ENCODE measurements at regions not wholly inside any gene's neighbourhood (a gene's known extent, or its start where the extent isn't known, plus 50 kb on each side); places are given as distances from the start of the nearest gene placed in this dataset.

GRCh38 chr2:59726228-59727120 lies 827.0 kb downstream of the BCL11A start:
- Mint-ChIP-seq H3K9me3 (no peaks in the 10 kb centered on the region), H3K27me3 (no peaks in the 10 kb centered on the region), H3K36me3 (no peaks in the 10 kb centered on the region), H3K27ac (no peak overlapping the region), H3K4me3 (no peak overlapping the region), H3K4me1 (peaks cover 0 to 2% (median 0%) of the 10 kb centered on the region in 7 donors)
- H3K4me3 ChIP-seq (ENCODE audit: low read length), result no peak overlapping the region
- H3K4me1 ChIP-seq (ENCODE audit: control insufficient read depth in 2 of 2, insufficient read depth in 2 of 2, low read length in 2 of 2), result no peaks in the 10 kb centered on the region
- H3K27me3 ChIP-seq (ENCODE audit: control insufficient read depth in 2 of 2, insufficient read depth in 2 of 2, low read length in 2 of 2), result no peaks in the 10 kb centered on the region
- ChIA-PET POLR2A (no interaction called here), CTCF (interaction anchor here (0.6 to 0.7 kb wide), 2 partner anchors 27 to 165 kb away, joined by 3 read pairs; no protein-coding TSS in a partner anchor)
- no peaks in the 10 kb centered on the region for H3K9me3 ChIP-seq (ENCODE audit: control insufficient read depth in 2 of 3, low read length in 3 of 3)
- ATAC-seq (no peak), DNase-seq (no peak)
- H3K27ac ChIP-seq (ENCODE audit: low read depth, low read length), result no peak overlapping the region
- intact Hi-C loops (cut with micrococcal nuclease), result no loop called here
- H3K36me3 ChIP-seq (ENCODE audit: control insufficient read depth in 2 of 3, insufficient read depth in 3 of 3, low read length in 3 of 3), result no peaks in the 10 kb centered on the region

GRCh38 chr2:59724746-59725145 lies 828.7 kb downstream of the BCL11A start:
- no peaks in the 10 kb centered on the region for H3K27me3 Mint-ChIP-seq
- intact Hi-C loops (cut with micrococcal nuclease), result no loop called here
- Histone ChIP-seq H3K36me3 (ENCODE audit: control insufficient read depth in 2 of 3, insufficient read depth in 3 of 3, low read length in 3 of 3) (no peaks in the 10 kb centered on the region), H3K27ac (ENCODE audit: low read depth, low read length) (no peak overlapping the region), H3K9me3 (ENCODE audit: control insufficient read depth in 2 of 3, low read length in 3 of 3) (no peaks in the 10 kb centered on the region), H3K4me3 (ENCODE audit: low read length) (no peak overlapping the region), H3K27me3 (ENCODE audit: control insufficient read depth in 2 of 2, insufficient read depth in 2 of 2, low read length in 2 of 2) (no peaks in the 10 kb centered on the region), H3K4me1 (ENCODE audit: control insufficient read depth in 2 of 2, insufficient read depth in 2 of 2, low read length in 2 of 2) (no peaks in the 10 kb centered on the region)
- H3K9me3 Mint-ChIP-seq, result peaks cover 0 to 2% (median 0%) of the 10 kb centered on the region in 11 donors
- ATAC-seq (no peak), DNase-seq (no peak)
- no peaks in the 10 kb centered on the region for H3K36me3 Mint-ChIP-seq
- H3K4me3 Mint-ChIP-seq, result no peak overlapping the region
- no peak overlapping the region for H3K27ac Mint-ChIP-seq
- CTCF ChIA-PET, result no interaction called here
- peaks cover 0 to 3% (median 0%) of the 10 kb centered on the region in 7 donors for H3K4me1 Mint-ChIP-seq
- POLR2A ChIA-PET, result no interaction called here

- ATAC-seq, result no peak
- H3K4me3 Mint-ChIP-seq, result no peak overlapping the region
- H3K36me3 ChIP-seq (ENCODE audit: control insufficient read depth in 2 of 3, insufficient read depth in 3 of 3, low read length in 3 of 3), result no peaks in the 10 kb centered on the region
- intact Hi-C loops (cut with micrococcal nuclease), result no loop called here
- peaks cover 0 to 3% (median 0%) of the 10 kb centered on the region in 7 donors for H3K4me1 Mint-ChIP-seq
- ChIA-PET CTCF (no interaction called here), POLR2A (no interaction called here)
- H3K27ac Mint-ChIP-seq, result no peak overlapping the region
- no peaks in the 10 kb centered on the region for H3K27me3 ChIP-seq (ENCODE audit: control insufficient read depth in 2 of 2, insufficient read depth in 2 of 2, low read length in 2 of 2)
- H3K36me3 Mint-ChIP-seq, result no peaks in the 10 kb centered on the region
- peaks cover 0 to 13% (median 0%) of the 10 kb centered on the region in 5 donors for H3K27me3 Mint-ChIP-seq
- H3K4me1 ChIP-seq (ENCODE audit: control insufficient read depth in 2 of 2, insufficient read depth in 2 of 2, low read length in 2 of 2), result no peaks in the 10 kb centered on the region
- peaks cover 0 to 2% (median 0%) of the 10 kb centered on the region in 11 donors for H3K9me3 Mint-ChIP-seq
- DNase-seq, result no peak
- no peak overlapping the region for H3K27ac ChIP-seq (ENCODE audit: low read depth, low read length)
- H3K9me3 ChIP-seq (ENCODE audit: control insufficient read depth in 2 of 3, low read length in 3 of 3), result no peaks in the 10 kb centered on the region
- H3K4me3 ChIP-seq (ENCODE audit: low read length), result no peak overlapping the region
Observed at GRCh38 chr2:59720296-59720866, 833.1 kb downstream of the BCL11A start.

- Mint-ChIP-seq H3K4me3 (no peak overlapping the region), H3K27ac (no peak overlapping the region), H3K4me1 (no peaks in the 10 kb centered on the region), H3K27me3 (peaks cover 0 to 18% (median 0%) of the 10 kb centered on the region in 5 donors), H3K36me3 (no peaks in the 10 kb centered on the region), H3K9me3 (no peaks in the 10 kb centered on the region)
- no peak overlapping the region for H3K4me3 ChIP-seq (ENCODE audit: low read length)
- intact Hi-C loops (cut with micrococcal nuclease), result no loop called here
- ChIA-PET POLR2A (no interaction called here), CTCF (no interaction called here)
- no peak for DNase-seq
- no peak overlapping the region for H3K27ac ChIP-seq (ENCODE audit: low read depth, low read length)
- no peaks in the 10 kb centered on the region for H3K36me3 ChIP-seq (ENCODE audit: control insufficient read depth in 2 of 3, insufficient read depth in 3 of 3, low read length in 3 of 3)
- no peaks in the 10 kb centered on the region for H3K9me3 ChIP-seq (ENCODE audit: control insufficient read depth in 2 of 3, low read length in 3 of 3)
- no peaks in the 10 kb centered on the region for H3K27me3 ChIP-seq (ENCODE audit: control insufficient read depth in 2 of 2, insufficient read depth in 2 of 2, low read length in 2 of 2)
- ATAC-seq, result no peak
- H3K4me1 ChIP-seq (ENCODE audit: control insufficient read depth in 2 of 2, insufficient read depth in 2 of 2, low read length in 2 of 2), result no peaks in the 10 kb centered on the region
Observed at GRCh38 chr2:59713577-59713976, 839.9 kb downstream of the BCL11A start.

GRCh38 chr2:59711121-59711520 lies 842.3 kb downstream of the BCL11A start:
- Histone ChIP-seq H3K27ac (ENCODE audit: low read depth, low read length) (no peak overlapping the region), H3K4me3 (ENCODE audit: low read length) (no peak overlapping the region), H3K4me1 (ENCODE audit: control insufficient read depth in 2 of 2, insufficient read depth in 2 of 2, low read length in 2 of 2) (no peaks in the 10 kb centered on the region), H3K27me3 (ENCODE audit: control insufficient read depth in 2 of 2, insufficient read depth in 2 of 2, low read length in 2 of 2) (no peaks in the 10 kb centered on the region), H3K36me3 (ENCODE audit: control insufficient read depth in 2 of 3, insufficient read depth in 3 of 3, low read length in 3 of 3) (no peaks in the 10 kb centered on the region), H3K9me3 (ENCODE audit: control insufficient read depth in 2 of 3, low read length in 3 of 3) (no peaks in the 10 kb centered on the region)
- H3K9me3 Mint-ChIP-seq, result no peaks in the 10 kb centered on the region
- ChIA-PET CTCF (no interaction called here), POLR2A (no interaction called here)
- no peak overlapping the region for H3K27ac Mint-ChIP-seq
- peaks cover 0 to 4% (median 0%) of the 10 kb centered on the region in 5 donors for H3K27me3 Mint-ChIP-seq
- DNase-seq, result no peak
- no peaks in the 10 kb centered on the region for H3K36me3 Mint-ChIP-seq
- no peak overlapping the region for H3K4me3 Mint-ChIP-seq
- no peaks in the 10 kb centered on the region for H3K4me1 Mint-ChIP-seq
- intact Hi-C loops (cut with micrococcal nuclease), result no loop called here
- ATAC-seq, result no peak

GRCh38 chr2:59706729-59707128 lies 846.7 kb downstream of the BCL11A start:
- Mint-ChIP-seq H3K27me3 (peaks cover 0 to 8% (median 0%) of the 10 kb centered on the region in 5 donors), H3K4me1 (no peaks in the 10 kb centered on the region), H3K36me3 (peaks cover 0 to 7% (median 0%) of the 10 kb centered on the region in 5 donors), H3K27ac (no peak overlapping the region), H3K9me3 (peaks cover 2 to 22% (median 6%) of the 10 kb centered on the region in 11 donors), H3K4me3 (no peak overlapping the region)
- no peaks in the 10 kb centered on the region for H3K36me3 ChIP-seq (ENCODE audit: control insufficient read depth in 2 of 3, insufficient read depth in 3 of 3, low read length in 3 of 3)
- no peaks in the 10 kb centered on the region for H3K4me1 ChIP-seq (ENCODE audit: control insufficient read depth in 2 of 2, insufficient read depth in 2 of 2, low read length in 2 of 2)
- no peaks in the 10 kb centered on the region for H3K9me3 ChIP-seq (ENCODE audit: control insufficient read depth in 2 of 3, low read length in 3 of 3)
- ChIA-PET CTCF (no interaction called here), POLR2A (no interaction called here)
- H3K4me3 ChIP-seq (ENCODE audit: low read length), result no peak overlapping the region
- ATAC-seq (no peak), DNase-seq (no peak)
- intact Hi-C loops (cut with micrococcal nuclease), result no loop called here
- no peak overlapping the region for H3K27ac ChIP-seq (ENCODE audit: low read depth, low read length)
- no peaks in the 10 kb centered on the region for H3K27me3 ChIP-seq (ENCODE audit: control insufficient read depth in 2 of 2, insufficient read depth in 2 of 2, low read length in 2 of 2)

GRCh38 chr2:59703796-59704195 lies 849.7 kb downstream of the BCL11A start:
- ChIA-PET POLR2A (no interaction called here), CTCF (no interaction called here)
- Mint-ChIP-seq H3K27me3 (peaks cover 0 to 8% (median 0%) of the 10 kb centered on the region in 5 donors), H3K9me3 (peaks cover 2 to 22% (median 6%) of the 10 kb centered on the region in 11 donors), H3K36me3 (peaks cover 0 to 7% (median 0%) of the 10 kb centered on the region in 5 donors), H3K4me1 (no peaks in the 10 kb centered on the region), H3K4me3 (no peak overlapping the region), H3K27ac (no peak overlapping the region)
- Histone ChIP-seq H3K27ac (ENCODE audit: low read depth, low read length) (no peak overlapping the region), H3K4me1 (ENCODE audit: control insufficient read depth in 2 of 2, insufficient read depth in 2 of 2, low read length in 2 of 2) (no peaks in the 10 kb centered on the region), H3K36me3 (ENCODE audit: control insufficient read depth in 2 of 3, insufficient read depth in 3 of 3, low read length in 3 of 3) (no peaks in the 10 kb centered on the region), H3K4me3 (ENCODE audit: low read length) (no peak overlapping the region), H3K9me3 (ENCODE audit: control insufficient read depth in 2 of 3, low read length in 3 of 3) (no peaks in the 10 kb centered on the region), H3K27me3 (ENCODE audit: control insufficient read depth in 2 of 2, insufficient read depth in 2 of 2, low read length in 2 of 2) (no peaks in the 10 kb centered on the region)
- no peak for DNase-seq
- intact Hi-C loops (cut with micrococcal nuclease), result no loop called here
- ATAC-seq, result no peak

Measured in naive thymus-derived CD4-positive, alpha-beta T cell (primary cell).